ENCODE measurements at regions not wholly inside any gene's neighbourhood (a gene's known extent, or its start where the extent isn't known, plus 50 kb on each side); places are given as distances from the start of the nearest gene placed in this dataset.

- Histone ChIP-seq H3K4me1 (ENCODE audit: control insufficient read depth, insufficient read depth, low read length) (no peaks in the 10 kb centered on the region), H3K27me3 (ENCODE audit: control insufficient read depth, insufficient read depth, low read length) (no peaks in the 10 kb centered on the region), H3K9me3 (ENCODE audit: control insufficient read depth, insufficient read depth, low read depth, low read length) (no peaks in the 10 kb centered on the region), H3K27ac (ENCODE audit: low read length) (no peak overlapping the region), H3K4me3 (ENCODE audit: low read depth in 2 of 2, low read length in 2 of 2) (no peak overlapping the region), H3K36me3 (ENCODE audit: control insufficient read depth, insufficient read depth, low read length) (no peaks in the 10 kb centered on the region; the same call in 1 of the 2 replicates)
- ATAC-seq, result no peak
- intact Hi-C loops (cut with micrococcal nuclease; ENCODE audit: unreplicated experiment), result no loop called here
- CTCF ChIA-PET, result no interaction called here
- no peak for DNase-seq (ENCODE audit: low read depth, low spot score)
- POLR2A ChIA-PET, result no interaction called here
- TF ChIP-seq POLR2AphosphoS5 (IDR thresholded peaks at IDR 0.05; ENCODE audit: low read depth, low read length) (no peak), SIN3A (IDR thresholded peaks at IDR 0.05; ENCODE audit: borderline replicate concordance, insufficient read depth, low read depth, low read length) (no peak), TCF7L2 (IDR thresholded peaks at IDR 0.05; ENCODE audit: low read depth, low read length) (no peak)
- TF ChIP-seq, protein P1, sequence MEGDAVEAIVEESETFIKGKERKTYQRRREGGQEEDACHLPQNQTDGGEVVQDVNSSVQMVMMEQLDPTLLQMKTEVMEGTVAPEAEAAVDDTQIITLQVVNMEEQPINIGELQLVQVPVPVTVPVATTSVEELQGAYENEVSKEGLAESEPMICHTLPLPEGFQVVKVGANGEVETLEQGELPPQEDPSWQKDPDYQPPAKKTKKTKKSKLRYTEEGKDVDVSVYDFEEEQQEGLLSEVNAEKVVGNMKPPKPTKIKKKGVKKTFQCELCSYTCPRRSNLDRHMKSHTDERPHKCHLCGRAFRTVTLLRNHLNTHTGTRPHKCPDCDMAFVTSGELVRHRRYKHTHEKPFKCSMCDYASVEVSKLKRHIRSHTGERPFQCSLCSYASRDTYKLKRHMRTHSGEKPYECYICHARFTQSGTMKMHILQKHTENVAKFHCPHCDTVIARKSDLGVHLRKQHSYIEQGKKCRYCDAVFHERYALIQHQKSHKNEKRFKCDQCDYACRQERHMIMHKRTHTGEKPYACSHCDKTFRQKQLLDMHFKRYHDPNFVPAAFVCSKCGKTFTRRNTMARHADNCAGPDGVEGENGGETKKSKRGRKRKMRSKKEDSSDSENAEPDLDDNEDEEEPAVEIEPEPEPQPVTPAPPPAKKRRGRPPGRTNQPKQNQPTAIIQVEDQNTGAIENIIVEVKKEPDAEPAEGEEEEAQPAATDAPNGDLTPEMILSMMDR (IDR thresholded peaks at IDR 0.05), result no peak
- TF ChIP-seq, protein P2, sequence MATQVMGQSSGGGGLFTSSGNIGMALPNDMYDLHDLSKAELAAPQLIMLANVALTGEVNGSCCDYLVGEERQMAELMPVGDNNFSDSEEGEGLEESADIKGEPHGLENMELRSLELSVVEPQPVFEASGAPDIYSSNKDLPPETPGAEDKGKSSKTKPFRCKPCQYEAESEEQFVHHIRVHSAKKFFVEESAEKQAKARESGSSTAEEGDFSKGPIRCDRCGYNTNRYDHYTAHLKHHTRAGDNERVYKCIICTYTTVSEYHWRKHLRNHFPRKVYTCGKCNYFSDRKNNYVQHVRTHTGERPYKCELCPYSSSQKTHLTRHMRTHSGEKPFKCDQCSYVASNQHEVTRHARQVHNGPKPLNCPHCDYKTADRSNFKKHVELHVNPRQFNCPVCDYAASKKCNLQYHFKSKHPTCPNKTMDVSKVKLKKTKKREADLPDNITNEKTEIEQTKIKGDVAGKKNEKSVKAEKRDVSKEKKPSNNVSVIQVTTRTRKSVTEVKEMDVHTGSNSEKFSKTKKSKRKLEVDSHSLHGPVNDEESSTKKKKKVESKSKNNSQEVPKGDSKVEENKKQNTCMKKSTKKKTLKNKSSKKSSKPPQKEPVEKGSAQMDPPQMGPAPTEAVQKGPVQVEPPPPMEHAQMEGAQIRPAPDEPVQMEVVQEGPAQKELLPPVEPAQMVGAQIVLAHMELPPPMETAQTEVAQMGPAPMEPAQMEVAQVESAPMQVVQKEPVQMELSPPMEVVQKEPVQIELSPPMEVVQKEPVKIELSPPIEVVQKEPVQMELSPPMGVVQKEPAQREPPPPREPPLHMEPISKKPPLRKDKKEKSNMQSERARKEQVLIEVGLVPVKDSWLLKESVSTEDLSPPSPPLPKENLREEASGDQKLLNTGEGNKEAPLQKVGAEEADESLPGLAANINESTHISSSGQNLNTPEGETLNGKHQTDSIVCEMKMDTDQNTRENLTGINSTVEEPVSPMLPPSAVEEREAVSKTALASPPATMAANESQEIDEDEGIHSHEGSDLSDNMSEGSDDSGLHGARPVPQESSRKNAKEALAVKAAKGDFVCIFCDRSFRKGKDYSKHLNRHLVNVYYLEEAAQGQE (IDR thresholded peaks at IDR 0.05; ENCODE audit: insufficient read depth in 1 of 2, low read depth in 2 of 2, low read length in 1 of 2), result no peak
- in situ Hi-C loops (cut with HindIII; ENCODE audit: low pct_unique_long_range_greater_than_20kb, low sequenced_read_pairs), result no loop called here
- no TSS peak for BruUV-seq (replicated peaks)
Measured at GRCh38 chr2:12070153-12070552, 323.7 kb downstream of the LPIN1 start.

GRCh38 chr2:12070581-12070980 is 324.1 kb downstream of the LPIN1 start:
- ATAC-seq, result no peak
- Histone ChIP-seq H3K9me3 (ENCODE audit: control insufficient read depth, insufficient read depth, low read depth, low read length) (no peaks in the 10 kb centered on the region), H3K4me1 (ENCODE audit: control insufficient read depth, insufficient read depth, low read length) (no peaks in the 10 kb centered on the region), H3K27me3 (ENCODE audit: control insufficient read depth, insufficient read depth, low read length) (no peaks in the 10 kb centered on the region), H3K27ac (ENCODE audit: low read length) (no peak overlapping the region), H3K4me3 (ENCODE audit: low read depth in 2 of 2, low read length in 2 of 2) (no peak overlapping the region), H3K36me3 (ENCODE audit: control insufficient read depth, insufficient read depth, low read length) (no peaks in the 10 kb centered on the region; the same call in 1 of the 2 replicates)
- TF ChIP-seq, protein P1 (IDR thresholded peaks at IDR 0.05), result no peak
- TF ChIP-seq SIN3A (IDR thresholded peaks at IDR 0.05; ENCODE audit: borderline replicate concordance, insufficient read depth, low read depth, low read length), result no peak
- no peak for TF ChIP-seq TCF7L2 (IDR thresholded peaks at IDR 0.05; ENCODE audit: low read depth, low read length)
- no peak for TF ChIP-seq POLR2AphosphoS5 (IDR thresholded peaks at IDR 0.05; ENCODE audit: low read depth, low read length)
- ChIA-PET CTCF (no interaction called here), POLR2A (no interaction called here)
- no peak for DNase-seq (ENCODE audit: low read depth, low spot score)
- intact Hi-C loops (cut with micrococcal nuclease; ENCODE audit: unreplicated experiment) (no loop called here), in situ Hi-C loops (cut with HindIII; ENCODE audit: low pct_unique_long_range_greater_than_20kb, low sequenced_read_pairs) (no loop called here)
- no TSS peak for BruUV-seq (replicated peaks)

All from Panc1 (cell line).